HG03571 (cell line): ENCODE measurements at regions not wholly inside any gene's neighbourhood (a gene's known extent, or its start where the extent isn't known, plus 50 kb on each side); places are given as distances from the start of the nearest gene placed in this dataset.

ENCODE experiments used
- ATAC-seq: cut with Tn5 transposase; IDR thresholded peaks from one replicate; pipeline ENCODE4 v1.9.1; 2021; ENCODE audit not compliant: unreplicated experiment

- no peak for ATAC-seq
Measured at GRCh38 chr9:89829346-89829745, 224.5 kb downstream of the GADD45G start.

GRCh38 chr9:89835666-89836065, 230.9 kb downstream of the GADD45G start:
- ATAC-seq: no peak

- ATAC-seq: no peak
Measured at GRCh38 chr9:89837162-89837933, 232.5 kb downstream of the GADD45G start.

- no peak for ATAC-seq
Measured at GRCh38 chr9:89837934-89838310, 233.1 kb downstream of the GADD45G start.

- ATAC-seq: no peak
Measured at GRCh38 chr9:89838621-89839020, 233.8 kb downstream of the GADD45G start.

- ATAC-seq: no peak
Measured at GRCh38 chr9:89839449-89839848, 234.6 kb downstream of the GADD45G start.

- ATAC-seq: no peak
Measured at GRCh38 chr9:89839952-89840351, 235.1 kb downstream of the GADD45G start.

- no peak for ATAC-seq
Measured at GRCh38 chr9:89841456-89841855, 236.6 kb downstream of the GADD45G start.

- ATAC-seq: no peak
Measured at GRCh38 chr9:89842267-89842768, 237.5 kb downstream of the GADD45G start.

- ATAC-seq: no peak
Measured at GRCh38 chr9:89843074-89843473, 238.3 kb downstream of the GADD45G start.

- no peak for ATAC-seq
Measured at GRCh38 chr9:89843591-89843990, 238.8 kb downstream of the GADD45G start.

GRCh38 chr9:89844075-89844474, 239.3 kb downstream of the GADD45G start:
- ATAC-seq: no peak

GRCh38 chr9:89844535-89844934, 239.7 kb downstream of the GADD45G start:
- ATAC-seq: no peak

- ATAC-seq: no peak
Measured at GRCh38 chr9:89845321-89845720, 240.5 kb downstream of the GADD45G start.

GRCh38 chr9:89845862-89846261, 241.1 kb downstream of the GADD45G start:
- ATAC-seq: no peak

GRCh38 chr9:89848060-89849040, 243.5 kb downstream of the GADD45G start:
- ATAC-seq: no peak

GRCh38 chr9:89849096-89849495, 244.3 kb downstream of the GADD45G start:
- ATAC-seq: no peak

- ATAC-seq: no peak
Measured at GRCh38 chr9:89850153-89850552, 245.3 kb downstream of the GADD45G start.

- no peak for ATAC-seq
Measured at GRCh38 chr9:89850631-89851325, 246.0 kb downstream of the GADD45G start.

GRCh38 chr9:89853161-89853560, 248.3 kb downstream of the GADD45G start:
- no peak for ATAC-seq

- no peak for ATAC-seq
Measured at GRCh38 chr9:89853931-89854330, 249.1 kb downstream of the GADD45G start.
